Uterus (tissue), 3 donors: ENCODE measurements at regions not wholly inside any gene's neighbourhood (a gene's known extent, or its start where the extent isn't known, plus 50 kb on each side); places are given as distances from the start of the nearest gene placed in this dataset.

Experiments
- DNase-seq, 2 donors: peaks; one replicate each; pipeline ENCODE4 v3.0.0-alpha.2; 2019 to 2020
- H3K27ac ChIP-seq, 2 donors: fragments of 200-600 bp; sonication (generic); 1 replicate in 1 of 2; 2 replicates in 1 of 2; pipeline ENCODE4 v1.5.1; 2016 to 2018
- H3K27me3 ChIP-seq, 2 donors: fragments of 200-600 bp; sonication (generic); one replicate each; pipeline ENCODE4 v1.5.1; 2018 to 2019; ENCODE audit warnings: control low read depth in 1 of 2
- H3K36me3 ChIP-seq, 2 donors: fragments of 200-600 bp; sonication (generic); one replicate each; pipeline ENCODE4 v1.5.1; 2019; ENCODE audit warnings: control low read depth in 1 of 2
- H3K4me1 ChIP-seq, 2 donors: fragments of 200-600 bp; sonication (generic); one replicate each; pipeline ENCODE4 v1.5.1; 2018 to 2019; ENCODE audit warnings: control low read depth in 1 of 2
- H3K4me3 ChIP-seq, 2 donors: fragments of 200-600 bp; sonication (generic); 1 replicate in 1 of 2; 2 replicates in 1 of 2; pipeline ENCODE4 v1.5.1; 2018 to 2019; ENCODE audit warnings: mild to moderate bottlenecking in 1 of 2
- H3K9me3 ChIP-seq, 2 donors: fragments of 200-600 bp; sonication (generic); one replicate each; pipeline ENCODE4 v1.5.1; 2019; ENCODE audit warnings: control low read depth in 1 of 2
- CTCF ChIP-seq, 4 experiments: fragments of 200-600 bp in 2 of 4; fragments of 450-650 bp in 2 of 4; sonication (generic) in 2 of 4; IDR thresholded peaks; one replicate each; pipeline ENCODE4 v1.5.1; 2016 to 2019; ENCODE audit warnings: antibody characterized with exemption in 4 of 4, mild to moderate bottlenecking in 2 of 4, moderate library complexity in 1 of 4
- POLR2A ChIP-seq, 2 donors: fragments of 450-650 bp; IDR thresholded peaks; one replicate each; pipeline ENCODE4 v1.6.1; 2016; ENCODE audit warnings: antibody characterized with exemption in 2 of 2, mild to moderate bottlenecking in 1 of 2, moderate library complexity in 1 of 2
- intact Hi-C: fragments of 100-400 bp; cut with DNase I; formaldehyde crosslinking; loops from one replicate; pipeline ENCODE4 v1.15.1; 2023; ENCODE audit warnings: low total_unique reads
- donor health status: DM: yes; HTN: yes; CAD: no.

GRCh38 chr4:42205541-42205940 lies 53.1 kb upstream of the BEND4 start:
- Histone ChIP-seq H3K27me3 (no peaks in the 10 kb centered on the region), H3K4me1 (no peaks in the 10 kb centered on the region), H3K4me3 (no peak overlapping the region), H3K27ac (no peak overlapping the region), H3K9me3 (no peaks in the 10 kb centered on the region), H3K36me3 (no peaks in the 10 kb centered on the region)
- intact Hi-C loops = no loop called here
- DNase-seq = no peak
- TF ChIP-seq POLR2A (IDR thresholded peaks at IDR 0.05) (no peak), CTCF (IDR thresholded peaks at IDR 0.05) (no peak)

- Histone ChIP-seq H3K4me3 (no peak overlapping the region), H3K9me3 (no peaks in the 10 kb centered on the region), H3K4me1 (no peaks in the 10 kb centered on the region), H3K36me3 (no peaks in the 10 kb centered on the region), H3K27me3 (no peaks in the 10 kb centered on the region), H3K27ac (no peak overlapping the region)
- DNase-seq = no peak
- intact Hi-C loops = no loop called here
- TF ChIP-seq POLR2A (IDR thresholded peaks at IDR 0.05) (no peak), CTCF (IDR thresholded peaks at IDR 0.05) (no peak)
Observed at GRCh38 chr4:42216664-42217063, 64.2 kb upstream of the BEND4 start.

GRCh38 chr4:42225286-42225685 lies 72.8 kb upstream of the BEND4 start:
- H3K9me3 ChIP-seq = no peaks in the 10 kb centered on the region
- H3K36me3 ChIP-seq = no peaks in the 10 kb centered on the region
- intact Hi-C loops = no loop called here
- H3K4me3 ChIP-seq = no peak overlapping the region
- H3K27me3 ChIP-seq = no peaks in the 10 kb centered on the region
- TF ChIP-seq POLR2A (IDR thresholded peaks at IDR 0.05) (no peak), CTCF (IDR thresholded peaks at IDR 0.05) (no peak)
- H3K27ac ChIP-seq = no peak overlapping the region
- no peak for DNase-seq
- H3K4me1 ChIP-seq = no peaks in the 10 kb centered on the region

GRCh38 chr4:42234817-42235216 lies 82.4 kb upstream of the BEND4 start:
- H3K4me1 ChIP-seq = no peaks in the 10 kb centered on the region
- H3K4me3 ChIP-seq = no peak overlapping the region
- H3K9me3 ChIP-seq = no peaks in the 10 kb centered on the region
- H3K36me3 ChIP-seq = no peaks in the 10 kb centered on the region
- H3K27me3 ChIP-seq = no peaks in the 10 kb centered on the region
- intact Hi-C loops = no loop called here
- no peak overlapping the region for H3K27ac ChIP-seq
- DNase-seq = no peak
- TF ChIP-seq POLR2A (IDR thresholded peaks at IDR 0.05) (no peak), CTCF (IDR thresholded peaks at IDR 0.05) (no peak)

GRCh38 chr4:42235304-42236021 lies 83.0 kb upstream of the BEND4 start:
- no peak for DNase-seq
- Histone ChIP-seq H3K27ac (no peak overlapping the region), H3K4me1 (no peaks in the 10 kb centered on the region), H3K9me3 (no peaks in the 10 kb centered on the region), H3K4me3 (no peak overlapping the region), H3K27me3 (no peaks in the 10 kb centered on the region), H3K36me3 (no peaks in the 10 kb centered on the region)
- intact Hi-C loops = no loop called here
- TF ChIP-seq POLR2A (IDR thresholded peaks at IDR 0.05) = no peak
- TF ChIP-seq CTCF (IDR thresholded peaks at IDR 0.05) = no peak
